WTC11 (cell line): ENCODE measurements at regions not wholly inside any gene's neighbourhood (a gene's known extent, or its start where the extent isn't known, plus 50 kb on each side); places are given as distances from the start of the nearest gene placed in this dataset.
"Not testable (repeated sequence)": the region's sequence is repeated elsewhere in the genome, so short reads cannot be mapped to it uniquely, and the experiment has no call there.

Experiments used
- NR2C2 ChIP-seq: sonication (generic); formaldehyde crosslinking; IDR thresholded peaks from 2 replicates; pipeline ENCODE4 v1.8.0; 2022; ENCODE audit warnings: mild to moderate bottlenecking, missing genetic modification reagents
- SP1 ChIP-seq: sonication (generic); formaldehyde crosslinking; conservative IDR thresholded peaks from 2 replicates; pipeline ENCODE4 v1.8.1; 2022; ENCODE audit warnings: missing genetic modification reagents
- TEAD4 ChIP-seq: sonication (generic); formaldehyde crosslinking; IDR thresholded peaks from 2 replicates; pipeline ENCODE4 v1.8.0; 2022; ENCODE audit warnings: mild to moderate bottlenecking, missing genetic modification reagents
- ZNF219 ChIP-seq: sonication (generic); formaldehyde crosslinking; IDR thresholded peaks from 2 replicates; pipeline ENCODE4 v1.8.0; 2023; ENCODE audit warnings: missing genetic modification reagents, mild to moderate bottlenecking, borderline replicate concordance
- ZNF232 ChIP-seq: sonication (generic); formaldehyde crosslinking; IDR thresholded peaks from 2 replicates; pipeline ENCODE4 v1.8.0; 2022; ENCODE audit warnings: mild to moderate bottlenecking, missing genetic modification reagents
- ZNF317 ChIP-seq: sonication (generic); formaldehyde crosslinking; IDR thresholded peaks from 2 replicates; pipeline ENCODE4 v1.8.1; 2023; ENCODE audit warnings: low read depth, mild to moderate bottlenecking, moderate library complexity, missing genetic modification reagents, borderline replicate concordance
- TF ChIP-seq, protein P1 (sequence below): sonication (generic); formaldehyde crosslinking; IDR thresholded peaks from 2 replicates; pipeline ENCODE4 v1.8.0; 2022; ENCODE audit warnings: missing genetic modification reagents
- TF ChIP-seq, protein P2 (sequence below): fragments of 200-600 bp; IDR thresholded peaks from 2 replicates; pipeline ENCODE4 v1.8.0; 2022; ENCODE audit warnings: antibody characterized with exemption
- TF ChIP-seq, protein P3 (sequence below): fragments of 250-450 bp; sonication (Bioruptor Pico); IDR thresholded peaks from 2 replicates; pipeline ENCODE4 v1.9.0; 2021; ENCODE audit warnings: mild to moderate bottlenecking, borderline replicate concordance
- TF ChIP-seq, protein P4 (sequence below): sonication (generic); formaldehyde crosslinking; IDR thresholded peaks from 2 replicates; pipeline ENCODE4 v1.8.0; 2022; ENCODE audit warnings: mild to moderate bottlenecking, missing genetic modification reagents
- TF ChIP-seq, protein P5 (sequence below): sonication (generic); formaldehyde crosslinking; IDR thresholded peaks from 2 replicates; pipeline ENCODE4 v1.8.1; 2022; ENCODE audit warnings: mild to moderate bottlenecking, missing genetic modification reagents, moderate library complexity, borderline replicate concordance

DNA sequence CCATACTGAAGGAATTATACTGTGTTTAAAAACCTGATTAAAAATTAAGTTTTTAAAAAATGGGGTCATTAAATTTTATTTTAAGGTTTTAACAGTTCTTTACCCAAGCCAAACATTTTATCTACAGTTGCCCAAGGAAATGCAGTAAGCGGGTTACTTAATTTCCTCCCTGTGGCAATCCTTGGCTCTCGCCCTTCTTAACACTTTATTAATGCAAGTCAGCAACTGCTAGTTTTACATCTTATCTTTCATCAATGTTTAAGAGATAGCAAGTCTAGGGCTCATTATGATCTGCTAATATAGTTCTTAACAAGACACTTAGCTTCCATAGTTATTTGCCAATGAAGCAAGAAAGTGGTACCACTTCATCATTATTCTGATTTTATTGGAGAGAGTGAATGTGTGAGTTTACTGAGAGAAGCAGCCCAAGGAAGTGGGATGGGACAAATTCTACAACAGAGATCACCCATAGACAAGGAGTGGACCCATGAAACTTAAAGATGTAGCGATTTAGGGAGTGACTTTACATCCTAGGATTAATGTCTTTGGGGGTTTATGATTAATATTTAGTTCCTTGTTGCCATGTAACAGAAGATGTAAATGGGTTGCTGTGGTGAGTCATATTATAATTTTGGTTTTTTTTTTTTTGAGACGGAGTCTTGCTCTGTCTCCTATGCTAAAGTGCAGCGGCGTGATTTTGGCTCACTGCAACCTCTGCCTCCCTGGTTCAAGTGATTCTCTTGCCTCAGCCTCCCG is 1556.1 kb downstream of the SPATA31A7 start:
- not testable (repeated sequence) for TF ChIP-seq ZNF232; NR2C2; TEAD4 (CRISPR knock-in tag); ZNF219 (CRISPR knock-in tag); ZNF317 (CRISPR knock-in tag); SP1
- TF ChIP-seq, protein P1, sequence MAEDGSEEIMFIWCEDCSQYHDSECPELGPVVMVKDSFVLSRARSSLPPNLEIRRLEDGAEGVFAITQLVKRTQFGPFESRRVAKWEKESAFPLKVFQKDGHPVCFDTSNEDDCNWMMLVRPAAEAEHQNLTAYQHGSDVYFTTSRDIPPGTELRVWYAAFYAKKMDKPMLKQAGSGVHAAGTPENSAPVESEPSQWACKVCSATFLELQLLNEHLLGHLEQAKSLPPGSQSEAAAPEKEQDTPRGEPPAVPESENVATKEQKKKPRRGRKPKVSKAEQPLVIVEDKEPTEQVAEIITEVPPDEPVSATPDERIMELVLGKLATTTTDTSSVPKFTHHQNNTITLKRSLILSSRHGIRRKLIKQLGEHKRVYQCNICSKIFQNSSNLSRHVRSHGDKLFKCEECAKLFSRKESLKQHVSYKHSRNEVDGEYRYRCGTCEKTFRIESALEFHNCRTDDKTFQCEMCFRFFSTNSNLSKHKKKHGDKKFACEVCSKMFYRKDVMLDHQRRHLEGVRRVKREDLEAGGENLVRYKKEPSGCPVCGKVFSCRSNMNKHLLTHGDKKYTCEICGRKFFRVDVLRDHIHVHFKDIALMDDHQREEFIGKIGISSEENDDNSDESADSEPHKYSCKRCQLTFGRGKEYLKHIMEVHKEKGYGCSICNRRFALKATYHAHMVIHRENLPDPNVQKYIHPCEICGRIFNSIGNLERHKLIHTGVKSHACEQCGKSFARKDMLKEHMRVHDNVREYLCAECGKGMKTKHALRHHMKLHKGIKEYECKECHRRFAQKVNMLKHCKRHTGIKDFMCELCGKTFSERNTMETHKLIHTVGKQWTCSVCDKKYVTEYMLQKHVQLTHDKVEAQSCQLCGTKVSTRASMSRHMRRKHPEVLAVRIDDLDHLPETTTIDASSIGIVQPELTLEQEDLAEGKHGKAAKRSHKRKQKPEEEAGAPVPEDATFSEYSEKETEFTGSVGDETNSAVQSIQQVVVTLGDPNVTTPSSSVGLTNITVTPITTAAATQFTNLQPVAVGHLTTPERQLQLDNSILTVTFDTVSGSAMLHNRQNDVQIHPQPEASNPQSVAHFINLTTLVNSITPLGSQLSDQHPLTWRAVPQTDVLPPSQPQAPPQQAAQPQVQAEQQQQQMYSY (CRISPR knock-in tag), result not testable (repeated sequence)
- TF ChIP-seq, protein P2, sequence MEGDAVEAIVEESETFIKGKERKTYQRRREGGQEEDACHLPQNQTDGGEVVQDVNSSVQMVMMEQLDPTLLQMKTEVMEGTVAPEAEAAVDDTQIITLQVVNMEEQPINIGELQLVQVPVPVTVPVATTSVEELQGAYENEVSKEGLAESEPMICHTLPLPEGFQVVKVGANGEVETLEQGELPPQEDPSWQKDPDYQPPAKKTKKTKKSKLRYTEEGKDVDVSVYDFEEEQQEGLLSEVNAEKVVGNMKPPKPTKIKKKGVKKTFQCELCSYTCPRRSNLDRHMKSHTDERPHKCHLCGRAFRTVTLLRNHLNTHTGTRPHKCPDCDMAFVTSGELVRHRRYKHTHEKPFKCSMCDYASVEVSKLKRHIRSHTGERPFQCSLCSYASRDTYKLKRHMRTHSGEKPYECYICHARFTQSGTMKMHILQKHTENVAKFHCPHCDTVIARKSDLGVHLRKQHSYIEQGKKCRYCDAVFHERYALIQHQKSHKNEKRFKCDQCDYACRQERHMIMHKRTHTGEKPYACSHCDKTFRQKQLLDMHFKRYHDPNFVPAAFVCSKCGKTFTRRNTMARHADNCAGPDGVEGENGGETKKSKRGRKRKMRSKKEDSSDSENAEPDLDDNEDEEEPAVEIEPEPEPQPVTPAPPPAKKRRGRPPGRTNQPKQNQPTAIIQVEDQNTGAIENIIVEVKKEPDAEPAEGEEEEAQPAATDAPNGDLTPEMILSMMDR, result not testable (repeated sequence)
- TF ChIP-seq, protein P3, sequence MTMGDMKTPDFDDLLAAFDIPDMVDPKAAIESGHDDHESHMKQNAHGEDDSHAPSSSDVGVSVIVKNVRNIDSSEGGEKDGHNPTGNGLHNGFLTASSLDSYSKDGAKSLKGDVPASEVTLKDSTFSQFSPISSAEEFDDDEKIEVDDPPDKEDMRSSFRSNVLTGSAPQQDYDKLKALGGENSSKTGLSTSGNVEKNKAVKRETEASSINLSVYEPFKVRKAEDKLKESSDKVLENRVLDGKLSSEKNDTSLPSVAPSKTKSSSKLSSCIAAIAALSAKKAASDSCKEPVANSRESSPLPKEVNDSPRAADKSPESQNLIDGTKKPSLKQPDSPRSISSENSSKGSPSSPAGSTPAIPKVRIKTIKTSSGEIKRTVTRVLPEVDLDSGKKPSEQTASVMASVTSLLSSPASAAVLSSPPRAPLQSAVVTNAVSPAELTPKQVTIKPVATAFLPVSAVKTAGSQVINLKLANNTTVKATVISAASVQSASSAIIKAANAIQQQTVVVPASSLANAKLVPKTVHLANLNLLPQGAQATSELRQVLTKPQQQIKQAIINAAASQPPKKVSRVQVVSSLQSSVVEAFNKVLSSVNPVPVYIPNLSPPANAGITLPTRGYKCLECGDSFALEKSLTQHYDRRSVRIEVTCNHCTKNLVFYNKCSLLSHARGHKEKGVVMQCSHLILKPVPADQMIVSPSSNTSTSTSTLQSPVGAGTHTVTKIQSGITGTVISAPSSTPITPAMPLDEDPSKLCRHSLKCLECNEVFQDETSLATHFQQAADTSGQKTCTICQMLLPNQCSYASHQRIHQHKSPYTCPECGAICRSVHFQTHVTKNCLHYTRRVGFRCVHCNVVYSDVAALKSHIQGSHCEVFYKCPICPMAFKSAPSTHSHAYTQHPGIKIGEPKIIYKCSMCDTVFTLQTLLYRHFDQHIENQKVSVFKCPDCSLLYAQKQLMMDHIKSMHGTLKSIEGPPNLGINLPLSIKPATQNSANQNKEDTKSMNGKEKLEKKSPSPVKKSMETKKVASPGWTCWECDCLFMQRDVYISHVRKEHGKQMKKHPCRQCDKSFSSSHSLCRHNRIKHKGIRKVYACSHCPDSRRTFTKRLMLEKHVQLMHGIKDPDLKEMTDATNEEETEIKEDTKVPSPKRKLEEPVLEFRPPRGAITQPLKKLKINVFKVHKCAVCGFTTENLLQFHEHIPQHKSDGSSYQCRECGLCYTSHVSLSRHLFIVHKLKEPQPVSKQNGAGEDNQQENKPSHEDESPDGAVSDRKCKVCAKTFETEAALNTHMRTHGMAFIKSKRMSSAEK, result not testable (repeated sequence)
- TF ChIP-seq, protein P4, sequence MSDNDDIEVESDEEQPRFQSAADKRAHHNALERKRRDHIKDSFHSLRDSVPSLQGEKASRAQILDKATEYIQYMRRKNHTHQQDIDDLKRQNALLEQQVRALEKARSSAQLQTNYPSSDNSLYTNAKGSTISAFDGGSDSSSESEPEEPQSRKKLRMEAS, result not testable (repeated sequence)
- TF ChIP-seq, protein P5, sequence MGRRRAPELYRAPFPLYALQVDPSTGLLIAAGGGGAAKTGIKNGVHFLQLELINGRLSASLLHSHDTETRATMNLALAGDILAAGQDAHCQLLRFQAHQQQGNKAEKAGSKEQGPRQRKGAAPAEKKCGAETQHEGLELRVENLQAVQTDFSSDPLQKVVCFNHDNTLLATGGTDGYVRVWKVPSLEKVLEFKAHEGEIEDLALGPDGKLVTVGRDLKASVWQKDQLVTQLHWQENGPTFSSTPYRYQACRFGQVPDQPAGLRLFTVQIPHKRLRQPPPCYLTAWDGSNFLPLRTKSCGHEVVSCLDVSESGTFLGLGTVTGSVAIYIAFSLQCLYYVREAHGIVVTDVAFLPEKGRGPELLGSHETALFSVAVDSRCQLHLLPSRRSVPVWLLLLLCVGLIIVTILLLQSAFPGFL (CRISPR knock-in tag), result not testable (repeated sequence)
